GM18907 (cell line): ENCODE measurements at regions not wholly inside any gene's neighbourhood (a gene's known extent, or its start where the extent isn't known, plus 50 kb on each side); places are given as distances from the start of the nearest gene placed in this dataset.

Experiments
- ATAC-seq: cut with Tn5 transposase; IDR thresholded peaks from one replicate; pipeline ENCODE4 v1.9.1; 2021; ENCODE audit warnings: mild to moderate bottlenecking, moderate library complexity; ENCODE audit not compliant: unreplicated experiment

- ATAC-seq: no peak
Measured at GRCh38 chr2:5119046-5119445, 573.1 kb upstream of the SOX11 start.

- ATAC-seq: no peak
Measured at GRCh38 chr2:5121121-5121520, 571.1 kb upstream of the SOX11 start.

- ATAC-seq: no peak
Measured at GRCh38 chr2:5121642-5122041, 570.5 kb upstream of the SOX11 start.

- ATAC-seq: no peak
Measured at GRCh38 chr2:5123582-5124196, 568.5 kb upstream of the SOX11 start.

DNA sequence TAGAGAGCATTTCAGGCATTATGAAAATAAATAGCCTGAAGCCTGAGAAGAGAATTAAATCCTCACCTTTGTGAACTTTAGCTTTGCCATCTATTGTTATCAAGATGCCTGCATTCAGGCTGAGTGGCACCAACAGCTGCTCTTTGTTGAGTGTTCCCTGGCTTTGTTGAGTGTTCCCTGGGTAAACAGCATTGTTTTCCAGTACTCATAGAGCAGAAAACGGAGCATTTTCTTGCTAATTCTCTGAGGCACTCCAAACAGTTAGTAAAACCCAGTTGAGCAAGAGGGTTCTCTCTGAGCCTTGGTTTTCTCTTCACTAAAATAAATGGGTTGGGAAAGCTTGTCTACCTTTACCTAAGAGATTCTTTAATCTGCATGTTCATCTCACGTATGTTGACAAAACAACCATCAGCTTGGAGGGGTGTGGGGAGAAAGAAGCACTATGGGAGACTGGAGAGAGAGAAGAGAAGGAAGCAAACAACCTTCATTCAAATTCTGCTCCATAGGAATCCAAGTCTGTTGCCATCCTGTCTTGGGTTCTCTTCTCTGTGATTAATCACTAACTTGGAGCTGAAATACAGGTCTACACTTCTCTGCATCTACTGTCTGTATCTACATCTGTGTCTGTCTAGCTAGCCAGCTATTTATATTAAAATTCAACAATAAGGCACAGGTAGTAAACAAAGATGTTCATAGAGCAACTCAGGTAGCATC, 567.0 kb upstream of the SOX11 start:
- ATAC-seq: no peak

- no peak for ATAC-seq
Measured at GRCh38 chr2:5132281-5132680, 559.9 kb upstream of the SOX11 start.

DNA sequence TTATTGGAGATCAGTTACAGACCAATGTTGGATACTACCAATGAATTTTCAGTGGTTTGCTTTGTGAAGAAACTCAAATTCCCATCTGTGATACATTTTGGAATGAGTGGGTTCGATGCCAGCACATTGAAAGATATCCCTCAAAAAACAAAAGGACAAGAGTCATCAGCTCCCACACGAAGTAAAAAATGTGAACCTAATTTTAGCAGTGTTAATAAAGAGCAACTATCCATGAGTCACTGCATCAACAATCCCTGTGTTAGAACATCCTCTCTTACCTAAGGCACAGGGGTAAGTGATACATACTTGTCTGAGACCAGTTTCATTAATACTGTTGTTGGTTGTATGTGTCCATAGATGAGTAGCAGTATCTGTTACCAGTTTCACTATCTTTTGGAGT, 551.8 kb upstream of the SOX11 start:
- ATAC-seq: no peak

DNA sequence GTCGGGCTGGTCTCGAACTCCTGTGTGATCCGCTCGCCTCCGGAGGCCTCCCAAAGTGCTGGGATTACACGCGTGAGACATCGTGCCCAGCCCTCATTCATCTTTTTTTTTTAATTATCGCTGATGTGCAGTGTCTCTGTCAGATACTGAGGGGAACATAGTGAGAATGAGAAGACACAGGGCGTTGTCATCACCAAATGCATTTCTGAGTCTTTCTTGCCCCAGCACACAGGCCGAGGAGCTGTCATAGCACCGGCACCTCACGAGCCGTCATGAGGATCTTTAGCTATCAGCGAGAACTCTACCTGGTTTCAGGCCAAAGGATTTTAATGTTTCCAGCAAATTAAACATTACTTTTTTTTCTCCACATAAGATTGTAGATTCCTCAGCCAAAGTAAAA, 548.0 kb upstream of the SOX11 start:
- no peak for ATAC-seq

- ATAC-seq: no peak
Measured at GRCh38 chr2:5145053-5145452, 547.1 kb upstream of the SOX11 start.

GRCh38 chr2:5145801-5146200, 546.4 kb upstream of the SOX11 start:
- no peak for ATAC-seq

DNA sequence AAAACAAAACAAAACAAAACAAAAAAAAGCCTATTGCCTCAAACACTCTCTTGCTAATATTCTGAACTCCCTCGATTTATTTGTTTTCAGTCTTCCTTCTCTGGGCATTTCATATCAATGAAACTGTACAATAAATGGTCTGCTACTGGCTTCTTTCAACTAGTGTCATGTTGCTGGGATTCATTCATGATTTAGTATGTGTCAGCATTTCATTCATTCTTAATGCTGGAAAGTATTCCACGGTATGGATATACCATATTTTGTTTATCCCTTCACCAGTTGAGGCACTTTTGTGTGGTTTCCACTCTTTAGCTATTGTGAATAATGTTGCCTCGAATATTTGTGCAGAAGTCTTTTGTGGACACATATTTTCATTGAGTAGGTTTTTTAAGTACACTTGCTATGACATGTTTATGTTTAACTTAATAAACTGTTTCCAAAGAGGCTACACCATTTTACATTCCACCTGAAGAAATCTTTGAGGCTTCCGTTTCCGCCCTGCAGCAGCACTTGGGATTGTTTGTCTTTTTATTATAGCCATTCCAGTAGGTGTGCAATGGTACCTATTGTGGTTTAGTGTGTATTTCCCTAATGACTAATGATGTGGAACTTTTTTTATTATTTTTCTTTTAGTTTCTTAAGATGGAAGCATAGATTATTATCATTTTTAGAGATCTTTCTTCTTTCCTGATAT, 543.6 kb upstream of the SOX11 start:
- ATAC-seq: no peak

- no peak for ATAC-seq
Measured at GRCh38 chr2:5150871-5151270, 541.3 kb upstream of the SOX11 start.

DNA sequence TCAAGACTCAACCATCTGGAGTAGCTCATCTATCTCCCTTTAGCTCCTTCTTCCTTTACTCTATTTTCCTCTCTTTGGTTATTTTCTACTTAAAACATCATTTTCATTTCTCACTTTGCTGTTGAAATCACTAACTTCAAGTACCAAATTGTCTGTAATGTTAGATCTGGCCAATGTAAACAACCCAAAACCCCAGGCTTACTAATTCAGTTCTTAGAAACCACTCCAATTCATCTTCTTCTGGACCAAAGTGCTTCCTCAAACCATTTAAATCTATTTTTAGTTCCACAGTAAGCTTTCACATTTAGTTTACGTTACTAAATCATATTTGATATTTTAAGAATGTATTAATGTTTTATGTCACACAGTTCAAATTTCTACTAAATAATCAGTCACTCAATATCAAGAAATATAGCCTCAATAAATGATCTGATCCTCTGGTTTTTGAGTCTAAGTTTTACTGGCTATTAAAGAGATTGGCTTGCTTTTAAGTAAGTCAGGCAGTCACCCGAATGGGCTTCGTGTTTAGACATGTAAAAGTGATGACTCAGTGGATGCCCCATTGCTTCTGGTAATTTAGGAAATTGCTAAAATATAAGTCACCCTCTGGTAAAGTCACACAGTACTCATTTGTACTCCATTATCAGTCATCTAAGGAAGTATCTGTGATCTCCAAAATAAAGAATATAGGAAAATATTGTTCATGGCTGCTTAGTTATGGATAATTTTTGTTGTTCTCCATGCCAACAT, 527.2 kb upstream of the SOX11 start:
- ATAC-seq: no peak

- no peak for ATAC-seq
Measured at GRCh38 chr2:5172923-5173322, 519.3 kb upstream of the SOX11 start.

DNA sequence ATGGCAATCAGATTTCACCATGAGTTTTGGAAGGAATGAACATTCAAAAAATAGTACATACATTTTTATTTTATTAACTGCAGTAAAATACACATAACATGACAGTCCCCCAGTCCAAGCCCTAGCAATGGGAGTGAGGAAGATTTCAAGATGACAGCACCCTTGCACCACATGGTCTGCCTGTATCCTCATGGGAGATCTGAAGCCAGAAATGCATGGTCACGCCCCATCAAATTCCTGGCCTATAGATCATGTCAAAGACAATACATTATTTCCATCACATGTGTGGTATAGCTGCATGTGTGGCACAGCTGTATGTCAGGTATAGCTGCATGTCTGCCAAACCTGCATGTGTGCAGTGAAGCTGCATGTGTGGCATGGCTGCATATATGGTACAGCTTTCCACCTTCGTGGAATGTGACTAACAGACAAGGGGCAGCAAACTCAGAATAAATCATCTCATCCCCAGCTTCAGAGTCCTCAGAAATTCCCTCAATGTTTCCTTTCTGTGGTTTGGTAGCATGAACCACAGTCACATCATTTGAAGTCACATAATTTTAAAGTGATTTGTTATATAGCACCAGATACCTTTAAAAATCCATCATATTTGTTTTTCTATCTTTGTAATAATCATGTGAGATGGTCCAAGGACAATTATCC, 518.2 kb upstream of the SOX11 start:
- ATAC-seq: no peak

DNA sequence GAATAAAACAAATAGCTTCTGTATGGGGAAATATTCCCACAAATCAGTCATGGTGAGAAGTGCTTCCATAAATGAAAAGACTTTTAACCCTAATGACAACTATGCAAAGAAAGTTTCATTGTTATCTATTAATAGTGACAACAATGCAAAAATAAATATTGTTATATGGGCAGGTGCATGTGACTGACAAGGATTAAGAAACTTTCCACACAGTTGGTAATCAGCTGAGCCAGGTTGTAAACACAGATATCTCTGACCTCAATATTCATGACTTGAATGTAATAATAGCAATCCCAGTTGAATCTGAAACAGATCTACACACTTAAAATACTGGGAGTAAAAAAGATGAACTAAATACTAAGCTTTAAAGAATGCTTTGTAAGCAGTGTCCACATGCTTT, 517.0 kb upstream of the SOX11 start:
- ATAC-seq: no peak

- ATAC-seq: no peak
Measured at GRCh38 chr2:5176764-5177163, 515.4 kb upstream of the SOX11 start.

DNA sequence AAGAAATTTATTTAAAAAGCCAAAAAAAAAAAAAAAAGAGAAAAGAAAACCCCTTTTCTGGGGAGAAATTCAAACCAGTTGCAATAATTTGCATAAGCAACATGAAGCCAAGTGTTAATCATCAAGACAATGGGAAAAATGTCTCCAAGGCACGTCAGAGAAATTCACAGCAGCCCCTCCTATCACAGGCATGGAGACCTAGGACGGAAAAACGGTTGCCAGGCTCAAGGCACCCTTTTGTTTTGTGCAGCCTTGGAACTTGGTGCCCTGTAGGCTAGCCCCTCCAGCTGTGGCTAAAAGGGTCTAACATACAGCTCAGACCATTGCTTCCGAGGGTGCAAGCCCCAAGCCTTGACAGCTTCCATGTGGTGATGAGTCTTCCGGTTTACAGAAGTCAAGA, 509.2 kb upstream of the SOX11 start:
- no peak for ATAC-seq

DNA sequence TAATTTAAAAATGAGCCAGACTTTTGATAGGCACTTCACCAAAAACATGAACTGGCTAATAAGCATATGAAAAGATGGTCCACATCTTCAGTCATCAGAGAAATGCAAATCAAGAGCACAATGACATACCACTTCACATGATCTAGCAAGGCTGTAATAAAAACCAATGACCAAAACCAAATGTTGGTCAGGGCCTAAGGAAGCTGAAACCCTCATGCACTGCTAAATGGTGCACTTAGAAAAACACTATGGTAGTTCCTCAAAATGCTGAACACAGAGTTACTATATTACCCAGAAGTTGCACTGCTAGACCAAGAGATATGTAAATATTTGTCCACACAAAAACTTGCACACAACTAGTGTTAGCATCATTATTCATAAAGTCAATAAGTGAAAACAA, 504.9 kb upstream of the SOX11 start:
- no peak for ATAC-seq

GRCh38 chr2:5188636-5189035, 503.5 kb upstream of the SOX11 start:
- no peak for ATAC-seq

DNA sequence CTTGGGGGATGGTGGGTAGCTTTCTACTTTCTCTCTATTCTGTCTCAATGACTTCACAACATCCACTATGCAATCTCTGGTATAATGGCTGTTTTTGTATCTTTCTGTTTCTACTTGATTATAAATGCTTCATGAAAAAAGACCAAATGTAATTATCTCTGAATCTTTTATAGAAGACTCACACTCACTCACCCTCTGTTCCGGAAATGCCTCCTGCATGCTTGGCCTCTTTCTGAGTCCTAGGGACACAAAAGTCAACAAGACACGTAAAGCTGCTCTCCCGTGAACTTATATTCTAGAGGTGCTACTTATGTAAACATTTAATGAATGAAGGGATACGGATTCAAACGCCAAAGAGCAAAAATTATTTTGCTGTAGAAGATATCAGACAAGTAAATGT, 502.2 kb upstream of the SOX11 start:
- ATAC-seq: no peak
